Renal pelvis (tissue), 1 donor: ENCODE measurements at regions not wholly inside any gene's neighbourhood (a gene's known extent, or its start where the extent isn't known, plus 50 kb on each side); places are given as distances from the start of the nearest gene placed in this dataset.

Experiments
- DNase-seq: peaks from one replicate; pipeline ENCODE4 v3.0.0-alpha.2; 2013

- DNase-seq: no peak
Observed at GRCh38 chr2:176502619-176503018, 233.4 kb downstream of the MTX2 start.

GRCh38 chr2:176503776-176504175, 234.5 kb downstream of the MTX2 start:
- peak; percentile 72 for DNase-seq

- DNase-seq: no peak
Observed at GRCh38 chr2:176504440-176504839, 235.2 kb downstream of the MTX2 start.

GRCh38 chr2:176507786-176508185, 238.5 kb downstream of the MTX2 start:
- DNase-seq: no peak

GRCh38 chr2:176508374-176508773, 239.1 kb downstream of the MTX2 start:
- DNase-seq: no peak

- DNase-seq: no peak
Observed at GRCh38 chr2:176508984-176509740, 239.9 kb downstream of the MTX2 start.

GRCh38 chr2:176514276-176514675, 245.0 kb downstream of the MTX2 start:
- no peak for DNase-seq

GRCh38 chr2:176514805-176515500, 245.7 kb downstream of the MTX2 start:
- no peak for DNase-seq

GRCh38 chr2:176516051-176516602, 246.9 kb downstream of the MTX2 start:
- DNase-seq: no peak

GRCh38 chr2:176518823-176519222, 249.6 kb downstream of the MTX2 start:
- DNase-seq: no peak

- no peak for DNase-seq
Observed at GRCh38 chr2:176521878-176522670, 252.8 kb downstream of the MTX2 start.

GRCh38 chr2:176525086-176525485, 255.8 kb downstream of the MTX2 start:
- no peak for DNase-seq

GRCh38 chr2:176526995-176527901, 258.0 kb downstream of the MTX2 start:
- peak; percentile 69 for DNase-seq

GRCh38 chr2:176531608-176532007, 262.4 kb downstream of the MTX2 start:
- DNase-seq: no peak

GRCh38 chr2:176533505-176534193, 264.4 kb downstream of the MTX2 start:
- DNase-seq: no peak

- DNase-seq: no peak
Observed at GRCh38 chr2:176534798-176535466, 265.7 kb downstream of the MTX2 start.

- no peak for DNase-seq
Observed at GRCh38 chr2:176535467-176536113, 266.3 kb downstream of the MTX2 start.

GRCh38 chr2:176536439-176537133, 267.3 kb downstream of the MTX2 start:
- no peak for DNase-seq

GRCh38 chr2:176537932-176538331, 268.7 kb downstream of the MTX2 start:
- no peak for DNase-seq
